ENCODE measurements at regions not wholly inside any gene's neighbourhood (a gene's known extent, or its start where the extent isn't known, plus 50 kb on each side); places are given as distances from the start of the nearest gene placed in this dataset.
"Not testable (repeated sequence)": the region's sequence is repeated elsewhere in the genome, so short reads cannot be mapped to it uniquely, and the experiment has no call there.

- DNase-seq (ENCODE audit: low spot score), result no peak
These were observed 63.8 kb upstream of the ATXN1 start for GRCh38 chr6:16824845-16825685.

- no peak for DNase-seq (ENCODE audit: low spot score)
These were observed 62.6 kb upstream of the ATXN1 start for GRCh38 chr6:16823718-16824352.

GRCh38 chr6:16822975-16823717, 61.9 kb upstream of the ATXN1 start:
- DNase-seq (ENCODE audit: low spot score), result no peak

DNA sequence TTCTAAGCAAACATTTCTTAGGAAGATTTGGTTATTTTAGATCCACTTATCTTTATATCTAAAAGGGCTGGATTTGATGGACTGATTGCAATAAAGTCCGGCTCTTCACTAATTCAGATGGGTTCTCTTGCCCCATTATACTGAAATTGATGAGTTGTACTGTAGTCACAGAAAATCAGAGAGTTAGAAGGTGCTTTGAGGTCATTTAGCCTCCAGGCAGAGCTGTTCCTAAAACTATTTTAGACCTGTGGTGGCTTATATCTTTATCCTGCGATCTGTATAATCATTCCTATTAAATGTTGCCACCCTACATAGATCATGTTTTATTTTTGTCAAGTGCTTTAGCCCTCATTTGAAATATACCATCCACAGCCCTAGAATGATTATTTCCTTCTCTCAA, 61.3 kb upstream of the ATXN1 start:
- no peak for DNase-seq (ENCODE audit: low spot score)

- peak; percentile 43 for DNase-seq (ENCODE audit: low spot score)
These were observed 60.6 kb upstream of the ATXN1 start for GRCh38 chr6:16821834-16822264.

DNA sequence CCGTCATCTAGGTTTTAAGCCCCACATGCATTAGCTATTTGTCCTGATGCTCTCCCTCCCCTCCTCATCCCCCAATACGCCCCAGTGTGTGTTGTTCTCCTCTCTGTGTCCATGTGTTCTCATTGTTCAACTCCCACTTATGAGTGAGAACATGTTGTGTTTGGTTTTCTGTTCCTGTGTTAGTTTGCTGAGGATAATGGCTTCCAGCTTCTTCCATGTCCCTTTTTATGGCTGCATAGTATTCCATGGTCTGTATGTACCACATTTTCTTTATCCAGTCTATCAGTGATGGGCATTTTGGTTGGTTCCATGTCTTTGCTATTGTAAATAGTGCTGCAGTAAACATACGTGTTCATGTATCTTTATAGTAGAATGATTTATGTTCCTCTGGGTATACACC, 59.0 kb upstream of the ATXN1 start:
- DNase-seq (ENCODE audit: low spot score), result not testable (repeated sequence)

DNA sequence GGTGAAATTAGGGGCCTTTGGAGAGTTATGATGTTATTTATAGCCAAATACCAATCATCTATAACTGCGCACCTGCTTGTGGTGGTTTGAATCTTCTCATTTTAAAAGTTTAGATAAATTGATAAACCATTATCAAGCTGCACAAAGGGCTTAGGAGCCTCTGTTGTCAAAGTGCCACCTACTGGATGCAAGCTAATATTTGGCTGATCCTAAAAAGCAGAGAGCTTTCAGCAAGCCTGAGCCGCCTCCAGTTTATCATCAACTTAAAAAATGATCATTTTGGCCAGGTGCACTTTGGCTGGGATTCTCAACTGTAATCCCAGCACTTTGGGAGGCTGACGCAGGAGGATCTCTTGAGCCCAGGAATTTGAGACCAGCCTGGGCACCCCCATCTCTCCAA, 58.5 kb upstream of the ATXN1 start:
- no peak for DNase-seq (ENCODE audit: low spot score)

GRCh38 chr6:16818992-16819626, 57.8 kb upstream of the ATXN1 start:
- DNase-seq (ENCODE audit: low spot score), result no peak

DNA sequence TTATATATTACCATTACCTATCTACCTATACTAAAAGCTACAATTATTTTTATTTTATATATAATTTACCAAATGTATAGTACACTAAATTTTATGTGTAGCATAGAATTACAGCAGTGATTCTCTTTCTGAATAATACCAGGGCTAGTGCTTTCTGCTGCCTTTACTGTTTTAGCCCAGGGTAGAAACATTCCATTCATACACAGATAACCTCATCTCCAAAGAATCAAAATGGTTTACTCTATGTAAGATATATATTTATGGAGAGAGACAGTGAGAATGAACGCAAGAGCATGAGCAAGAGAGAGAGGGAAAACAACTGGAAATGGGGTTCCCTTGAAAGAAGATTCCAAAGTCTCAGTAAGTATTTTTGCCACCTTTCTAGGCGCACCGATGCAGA, 56.3 kb upstream of the ATXN1 start:
- no peak for DNase-seq (ENCODE audit: low spot score)

DNA sequence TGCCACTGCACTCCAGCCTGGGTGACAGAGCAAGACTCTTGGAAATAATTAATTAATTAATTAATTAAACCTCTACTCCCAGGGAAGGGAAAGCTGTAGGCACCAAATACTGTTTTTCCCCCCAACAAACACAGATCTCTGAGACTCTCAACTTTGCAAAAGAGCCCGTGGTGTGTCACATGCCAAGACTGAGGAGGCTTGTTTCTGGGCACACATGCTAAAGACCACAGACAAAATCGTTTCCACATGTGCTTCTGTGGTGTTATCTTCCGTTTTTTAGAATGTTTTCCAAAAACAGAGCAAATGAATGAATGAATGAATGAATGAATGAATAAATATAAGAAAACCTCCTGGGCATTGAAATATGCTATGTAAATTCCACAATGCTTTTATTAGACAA, 55.6 kb upstream of the ATXN1 start:
- no peak for DNase-seq (ENCODE audit: low spot score)

- DNase-seq (ENCODE audit: low spot score), result no peak
These were observed 51.7 kb upstream of the ATXN1 start for GRCh38 chr6:16812993-16813392.

GRCh38 chr6:16811277-16811979, 50.2 kb upstream of the ATXN1 start:
- no peak for DNase-seq (ENCODE audit: low spot score)
